Smooth muscle cell (in vitro differentiated cells): ENCODE measurements at regions not wholly inside any gene's neighbourhood (a gene's known extent, or its start where the extent isn't known, plus 50 kb on each side); places are given as distances from the start of the nearest gene placed in this dataset.

ENCODE experiments used
- DNase-seq: peaks from one replicate; lab custom pipeline; 2025; ENCODE audit not compliant: unreplicated experiment; lab: John Stamatoyannopoulos, UW
- H2AFZ ChIP-seq: fragments of 200-600 bp; sonication (generic); 2 replicates; pipeline ENCODE4 v1.6.0; 2016; ENCODE audit warnings: antibody characterized with exemption, low read depth, mild to moderate bottlenecking
- H3F3A ChIP-seq: fragments of 200-600 bp; sonication (generic); 2 replicates; pipeline ENCODE4 v1.6.0; 2017; ENCODE audit warnings: antibody characterized with exemption, low read depth
- H3K27ac ChIP-seq: fragments of 200-600 bp; sonication (generic); 2 replicates; pipeline ENCODE4 v1.5.1; 2016; ENCODE audit warnings: low read depth, mild to moderate bottlenecking
- H3K27me3 ChIP-seq: fragments of 200-600 bp; sonication (generic); 2 replicates; pipeline ENCODE4 v1.6.1; 2016; ENCODE audit warnings: low read depth, mild to moderate bottlenecking
- H3K36me3 ChIP-seq: fragments of 200-600 bp; sonication (generic); 2 replicates; pipeline ENCODE4 v1.5.1; 2016; ENCODE audit warnings: low read depth
- H3K4me1 ChIP-seq: fragments of 200-600 bp; sonication (generic); 2 replicates; pipeline ENCODE4 v1.5.1; 2016; ENCODE audit warnings: low read depth
- H3K4me2 ChIP-seq: fragments of 200-600 bp; sonication (generic); 2 replicates; pipeline ENCODE4 v1.6.0; 2016; ENCODE audit warnings: mild to moderate bottlenecking
- H3K4me3 ChIP-seq: fragments of 200-600 bp; sonication (generic); 2 replicates; pipeline ENCODE4 v1.5.1; 2016; ENCODE audit warnings: mild to moderate bottlenecking
- H3K79me2 ChIP-seq: fragments of 200-600 bp; sonication (generic); 2 replicates; pipeline ENCODE4 v1.6.0; 2016; ENCODE audit warnings: low read depth, mild to moderate bottlenecking
- H3K9ac ChIP-seq: fragments of 200-600 bp; sonication (generic); 2 replicates; pipeline ENCODE4 v1.6.0; 2016; ENCODE audit warnings: low read depth
- H3K9me3 ChIP-seq: fragments of 200-600 bp; sonication (generic); replicated peaks from 2 replicates; pipeline ENCODE4 v1.5.1; 2016; ENCODE audit warnings: low read depth
- H4K20me1 ChIP-seq: fragments of 200-600 bp; sonication (generic); 2 replicates; pipeline ENCODE4 v1.6.0; 2016; ENCODE audit warnings: low read depth
- WGBS: methylation state at CpG from one replicate; pipeline ENCODE4 v1.1.7; 2016; ENCODE audit warnings: low lambda C conversion rate; 5-methylcytosine and 5-hydroxymethylcytosine counted together
- TF ChIP-seq, protein P1 (sequence below): fragments of 200-600 bp; sonication (generic); IDR thresholded peaks from 2 replicates; pipeline ENCODE4 v1.5.1; 2017; ENCODE audit warnings: borderline replicate concordance, mild to moderate bottlenecking, antibody characterized with exemption; ENCODE audit not compliant: insufficient read depth, poor library complexity, severe bottlenecking

DNA sequence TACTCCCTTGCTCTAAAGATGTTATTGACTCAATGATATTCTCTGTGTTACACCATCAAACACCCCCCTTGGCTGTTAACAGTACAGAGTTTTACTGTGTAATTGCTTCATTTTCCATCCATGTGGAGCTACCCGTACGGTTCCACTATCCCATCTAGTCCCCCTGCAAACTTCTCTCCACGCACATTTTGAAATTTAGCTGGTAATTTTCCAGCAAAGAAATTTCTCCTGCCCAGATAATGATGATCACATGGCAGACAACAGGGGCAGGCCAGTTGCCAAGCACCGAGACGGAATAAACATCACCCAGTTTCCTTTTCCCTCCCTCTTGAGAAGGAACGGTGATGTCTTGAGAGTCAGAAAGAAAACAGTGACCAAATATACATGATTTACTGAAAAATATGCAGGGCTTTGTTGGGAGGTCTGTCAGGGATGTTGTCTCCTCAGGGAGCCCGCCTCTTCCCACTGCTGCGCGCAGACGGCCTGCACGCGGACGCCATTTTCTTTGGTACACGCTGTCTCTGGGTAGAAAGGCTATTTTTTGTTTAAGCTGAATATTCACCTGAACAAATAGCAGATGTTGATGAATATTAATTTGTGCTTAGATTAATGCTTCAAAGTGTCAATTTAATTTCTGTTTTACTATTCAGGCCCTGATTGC lies 109.9 kb downstream of the OLFM4 start:
- Histone ChIP-seq H3K27ac (peak overlapping the region; percentile 77), H2AFZ (peak overlapping the region; percentile 31)
- no peak for DNase-seq

DNA sequence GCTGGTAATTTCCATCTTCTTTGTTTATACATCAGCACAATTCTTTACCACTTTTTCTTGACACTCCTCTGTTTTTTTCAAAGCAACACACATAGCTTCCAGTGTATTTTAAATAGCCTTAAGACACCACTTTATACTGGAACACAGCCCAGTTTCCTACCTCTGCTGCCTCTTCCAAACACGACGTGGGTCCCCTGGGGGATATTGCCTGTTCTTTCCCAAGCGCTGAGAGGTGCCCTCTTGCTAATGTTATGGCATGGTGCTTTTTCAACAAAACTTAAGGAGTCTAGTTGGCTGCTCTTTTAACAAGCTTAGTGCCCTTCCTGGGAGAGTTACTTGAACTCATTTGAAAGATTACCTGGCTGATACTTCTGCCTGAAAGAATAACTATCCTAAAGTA lies 112.7 kb downstream of the OLFM4 start:
- no peak overlapping the region for H3K4me2 ChIP-seq
- no peak overlapping the region for H3K9ac ChIP-seq
- no peak overlapping the region for H3K27ac ChIP-seq
- 67% methylated on average over 3 of the region's 3 CpGs for WGBS
- H3K4me3 ChIP-seq: no peak overlapping the region
- H4K20me1 ChIP-seq: no peaks in the 10 kb centered on the region
- H3K79me2 ChIP-seq: no peaks in the 10 kb centered on the region
- no peaks in the 10 kb centered on the region for H3K9me3 ChIP-seq
- H3K36me3 ChIP-seq: no peaks in the 10 kb centered on the region
- no peak for DNase-seq
- H3K4me1 ChIP-seq: no peaks in the 10 kb centered on the region
- no peak overlapping the region for H2AFZ ChIP-seq
- H3F3A ChIP-seq: no peaks in the 10 kb centered on the region
- H3K27me3 ChIP-seq: no peaks in the 10 kb centered on the region
- TF ChIP-seq, protein P1, sequence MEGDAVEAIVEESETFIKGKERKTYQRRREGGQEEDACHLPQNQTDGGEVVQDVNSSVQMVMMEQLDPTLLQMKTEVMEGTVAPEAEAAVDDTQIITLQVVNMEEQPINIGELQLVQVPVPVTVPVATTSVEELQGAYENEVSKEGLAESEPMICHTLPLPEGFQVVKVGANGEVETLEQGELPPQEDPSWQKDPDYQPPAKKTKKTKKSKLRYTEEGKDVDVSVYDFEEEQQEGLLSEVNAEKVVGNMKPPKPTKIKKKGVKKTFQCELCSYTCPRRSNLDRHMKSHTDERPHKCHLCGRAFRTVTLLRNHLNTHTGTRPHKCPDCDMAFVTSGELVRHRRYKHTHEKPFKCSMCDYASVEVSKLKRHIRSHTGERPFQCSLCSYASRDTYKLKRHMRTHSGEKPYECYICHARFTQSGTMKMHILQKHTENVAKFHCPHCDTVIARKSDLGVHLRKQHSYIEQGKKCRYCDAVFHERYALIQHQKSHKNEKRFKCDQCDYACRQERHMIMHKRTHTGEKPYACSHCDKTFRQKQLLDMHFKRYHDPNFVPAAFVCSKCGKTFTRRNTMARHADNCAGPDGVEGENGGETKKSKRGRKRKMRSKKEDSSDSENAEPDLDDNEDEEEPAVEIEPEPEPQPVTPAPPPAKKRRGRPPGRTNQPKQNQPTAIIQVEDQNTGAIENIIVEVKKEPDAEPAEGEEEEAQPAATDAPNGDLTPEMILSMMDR: no peak

More for the DNA sequence above, 109.9 kb downstream of the OLFM4 start:
- Histone ChIP-seq H3K27me3 (no peaks in the 10 kb centered on the region), H3K4me2 (no peak overlapping the region), H3F3A (no peaks in the 10 kb centered on the region), H3K4me3 (no peak overlapping the region), H4K20me1 (no peaks in the 10 kb centered on the region), H3K79me2 (no peaks in the 10 kb centered on the region), H3K36me3 (no peaks in the 10 kb centered on the region), H3K9me3 (no peaks in the 10 kb centered on the region), H3K9ac (peak overlapping the region; percentile 31), H3K4me1 (no peaks in the 10 kb centered on the region)
- WGBS: 79% methylated on average over 14 of the region's 14 CpGs
- TF ChIP-seq, protein P1: no peak

DNA sequence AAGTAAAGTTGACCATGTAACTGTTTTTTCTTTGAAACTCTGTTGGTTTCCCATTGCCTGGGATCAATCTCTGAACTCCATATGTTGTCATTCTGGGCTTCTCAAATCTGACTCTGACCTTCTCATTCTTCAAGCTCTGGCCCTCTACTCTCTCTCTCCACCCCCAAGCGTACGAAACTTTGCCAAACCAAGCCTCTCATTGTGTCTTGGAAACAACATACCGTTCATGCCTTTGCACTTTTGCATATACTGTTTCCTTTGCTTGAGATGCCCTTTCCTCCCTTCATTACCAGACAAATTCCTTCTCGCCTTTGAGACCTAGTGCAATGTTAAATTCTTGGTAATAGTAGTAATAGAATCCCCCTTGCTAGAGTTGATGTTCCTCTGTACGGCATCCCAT lies 113.7 kb downstream of the OLFM4 start:
- Histone ChIP-seq H3K27me3 (no peaks in the 10 kb centered on the region), H2AFZ (no peak overlapping the region), H3F3A (no peaks in the 10 kb centered on the region), H3K27ac (no peak overlapping the region), H3K9ac (no peak overlapping the region), H3K4me3 (no peak overlapping the region), H4K20me1 (no peaks in the 10 kb centered on the region), H3K79me2 (no peaks in the 10 kb centered on the region), H3K4me2 (no peak overlapping the region), H3K4me1 (no peaks in the 10 kb centered on the region), H3K36me3 (no peaks in the 10 kb centered on the region), H3K9me3 (no peaks in the 10 kb centered on the region)
- TF ChIP-seq, protein P1: no peak
- 84% methylated on average over 5 of the region's 5 CpGs for WGBS
- no peak for DNase-seq

DNA sequence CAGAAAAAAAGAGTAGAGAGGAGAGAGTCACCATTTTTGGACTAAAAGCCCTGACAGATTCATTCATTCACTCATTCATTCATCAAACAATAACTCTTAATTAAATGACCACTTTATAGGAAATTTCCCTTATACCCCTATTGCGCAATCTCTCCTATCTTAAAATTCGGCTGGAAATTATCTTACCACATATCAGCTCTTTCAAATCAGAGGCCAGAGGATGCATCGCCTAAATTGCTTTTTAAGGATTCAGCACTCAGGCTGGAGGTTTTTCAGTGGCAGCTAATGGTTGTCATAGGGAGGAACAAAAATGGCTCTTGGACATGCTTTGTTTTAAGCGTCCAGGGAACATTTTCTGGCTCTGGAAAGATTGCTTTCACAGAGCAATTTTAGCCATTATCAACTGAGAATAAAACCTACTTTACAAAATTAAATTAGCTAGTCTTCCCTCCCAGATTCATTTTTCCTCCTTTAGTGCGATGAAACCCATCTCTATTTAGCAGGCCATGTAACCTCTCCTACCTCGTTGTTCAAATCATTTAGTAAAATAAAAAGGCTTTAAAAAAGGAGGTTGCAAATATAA lies 115.2 kb downstream of the OLFM4 start:
- Histone ChIP-seq H4K20me1 (no peaks in the 10 kb centered on the region), H3K27ac (no peak overlapping the region), H3K9ac (no peak overlapping the region), H3K9me3 (no peaks in the 10 kb centered on the region), H2AFZ (no peak overlapping the region), H3K4me1 (no peaks in the 10 kb centered on the region), H3K4me2 (no peak overlapping the region), H3K36me3 (no peaks in the 10 kb centered on the region), H3K4me3 (no peak overlapping the region), H3F3A (no peaks in the 10 kb centered on the region), H3K79me2 (no peaks in the 10 kb centered on the region), H3K27me3 (no peaks in the 10 kb centered on the region)
- no peak for DNase-seq
- TF ChIP-seq, protein P1: no peak
- WGBS: 87% methylated on average over 6 of the region's 6 CpGs
